Activated CD8-positive, alpha-beta memory T cell treated with anti-CD3 and anti-CD28 coated beads, Interleukin-2, amount 50 U/mL, for 24 hours (primary cell): ENCODE measurements at regions not wholly inside any gene's neighbourhood (a gene's known extent, or its start where the extent isn't known, plus 50 kb on each side); places are given as distances from the start of the nearest gene placed in this dataset.

Experiments used
- DNase-seq: peaks from one replicate; pipeline ENCODE4 v3.0.0-alpha.2; 2020; ENCODE audit errors: extremely low read depth

DNA sequence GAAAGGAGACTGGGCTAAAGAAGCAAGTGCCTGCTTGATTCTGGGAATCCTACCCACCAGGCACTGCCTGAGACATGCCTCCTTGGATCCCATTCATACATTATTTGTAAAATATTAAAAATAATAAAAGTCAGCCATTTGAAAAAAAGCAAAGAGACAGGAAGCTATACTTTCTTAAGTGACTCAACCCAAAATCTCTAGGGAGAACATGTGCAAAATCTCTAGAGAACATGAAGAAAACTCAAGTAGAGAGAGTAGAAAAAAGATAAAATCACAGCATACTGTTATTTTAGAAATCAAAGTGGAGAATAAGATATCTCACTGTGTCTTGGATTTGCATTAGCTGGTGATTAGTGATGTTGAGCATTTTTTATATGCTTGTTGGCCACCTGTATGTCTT is 197.2 kb upstream of the GGTLC1 start:
- DNase-seq = no peak

DNA sequence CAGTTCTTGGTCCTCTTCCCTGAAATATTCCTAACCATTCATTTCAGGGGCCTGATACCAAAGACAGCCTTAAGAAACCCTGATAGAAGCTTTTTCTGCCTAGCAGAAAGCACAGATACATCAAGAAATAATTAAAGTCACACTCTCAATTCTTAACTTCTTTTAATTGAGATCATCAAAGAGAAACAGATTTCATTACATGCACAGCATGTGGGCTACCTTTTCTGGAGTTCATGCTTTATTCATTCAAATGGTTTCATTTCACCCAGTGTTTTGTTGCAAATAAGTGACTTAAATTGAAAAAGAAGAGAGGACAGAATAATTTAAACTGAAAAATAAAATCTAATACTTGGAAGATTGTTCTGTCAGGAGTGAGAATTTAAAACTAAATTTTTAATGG is 192.6 kb upstream of the GGTLC1 start:
- no peak for DNase-seq

DNA sequence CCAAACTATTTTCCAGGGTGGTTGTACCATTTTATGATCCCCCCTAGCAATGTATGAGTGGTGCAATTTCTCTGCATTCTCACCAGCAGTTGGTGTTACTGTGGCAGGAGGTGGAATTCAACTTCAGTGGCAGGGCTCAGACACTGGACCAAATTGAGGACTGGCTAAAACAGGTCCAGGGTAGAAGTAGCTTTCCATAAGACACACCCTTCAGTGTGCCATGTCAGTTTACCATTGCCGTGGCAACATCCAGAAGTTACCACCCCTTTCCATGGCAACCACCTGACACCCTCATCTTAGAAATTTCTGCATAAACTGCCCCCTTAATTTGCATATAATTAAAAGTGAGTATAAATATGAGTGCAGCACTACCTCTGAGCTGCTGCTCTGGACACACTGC is 180.7 kb upstream of the GGTLC1 start:
- DNase-seq = no peak

DNA sequence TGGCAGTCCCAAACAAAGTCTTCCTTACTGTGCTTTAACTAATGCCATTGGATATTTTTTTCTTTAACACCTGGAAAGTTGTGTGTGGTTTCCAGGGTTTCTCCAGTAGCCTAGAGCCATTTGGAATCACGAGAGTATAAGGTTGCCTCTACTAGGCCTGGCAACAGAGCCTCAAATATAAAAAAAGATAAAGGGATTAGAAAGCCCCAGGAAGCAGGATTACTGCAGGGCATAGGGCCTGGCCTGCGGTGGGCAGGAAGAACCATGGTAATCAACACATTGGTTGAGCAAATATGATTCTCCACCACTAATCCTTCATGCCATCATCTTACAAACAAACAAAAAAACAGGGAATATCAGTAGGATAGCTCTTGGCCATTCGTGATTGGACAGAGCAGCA is 177.8 kb upstream of the GGTLC1 start:
- no peak for DNase-seq

DNA sequence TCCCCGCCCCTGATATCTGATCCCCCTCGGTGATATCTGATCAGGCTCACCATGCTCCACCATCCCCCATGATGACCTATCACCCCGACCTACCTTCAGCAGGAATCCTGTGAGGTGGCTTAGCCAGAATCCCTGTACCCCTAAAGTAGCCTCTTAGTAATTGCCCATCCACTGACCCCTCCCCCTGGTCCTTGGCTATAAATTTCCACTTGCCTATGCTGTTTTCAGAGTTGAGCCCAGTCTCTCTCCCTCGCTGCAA is 177.5 kb upstream of the GGTLC1 start:
- no peak for DNase-seq

DNA sequence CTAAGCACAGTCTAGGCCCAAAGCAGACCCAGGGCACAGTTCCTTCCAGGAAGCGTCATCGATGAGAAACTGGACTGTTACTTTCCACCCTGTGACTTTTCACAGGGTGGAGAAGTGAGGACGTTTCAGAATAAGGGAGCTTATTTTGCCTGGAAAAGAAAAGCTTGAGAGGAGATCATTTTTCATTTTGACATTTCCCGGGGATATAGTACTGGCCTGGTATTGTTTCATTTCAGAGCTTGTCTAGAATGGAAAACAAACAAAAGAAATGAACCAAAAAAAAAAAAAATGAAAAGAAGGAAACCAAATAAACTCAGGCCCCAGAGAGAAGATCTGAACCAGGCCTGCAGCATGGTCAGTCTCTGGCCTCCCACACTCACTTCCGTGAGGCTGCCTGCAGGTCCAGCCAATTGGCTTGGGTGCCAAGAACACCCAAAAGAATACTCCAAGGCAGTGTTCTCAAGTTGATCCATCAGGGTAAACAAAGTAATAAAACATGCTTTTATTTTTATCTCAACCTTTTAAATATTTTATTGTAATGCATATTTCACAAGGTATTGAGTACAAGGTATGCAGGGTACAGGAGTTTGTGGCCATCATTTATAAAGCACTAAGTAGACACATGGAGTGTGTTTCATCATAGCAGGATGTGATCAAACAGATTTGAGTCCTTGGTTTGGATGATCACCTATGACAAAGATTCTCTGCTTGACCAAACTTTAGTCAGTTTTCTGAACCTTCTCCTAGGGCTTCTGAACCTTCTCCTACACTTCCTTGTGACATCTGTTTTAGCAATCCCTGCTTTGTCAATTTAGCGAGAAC is 176.9 kb upstream of the GGTLC1 start:
- DNase-seq = no peak

DNA sequence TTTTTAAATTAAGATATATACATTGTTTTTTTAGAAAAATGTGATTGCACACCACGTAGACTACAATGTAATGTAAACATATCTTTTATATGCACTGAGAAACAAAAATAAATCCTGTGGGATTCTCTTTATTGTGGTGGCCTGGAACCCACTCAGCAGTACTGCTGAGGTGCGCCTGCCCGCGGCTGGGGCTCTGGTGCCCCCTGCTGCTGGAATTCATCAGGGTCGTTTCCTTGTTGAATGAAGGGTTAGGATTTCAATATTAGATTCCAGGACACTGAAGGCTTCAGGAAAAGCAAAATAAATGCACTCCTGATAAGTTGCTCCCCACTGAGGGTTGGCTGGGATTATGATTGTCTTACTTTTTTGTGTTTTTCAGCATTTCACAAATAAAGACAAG is 175.8 kb upstream of the GGTLC1 start:
- no peak for DNase-seq

DNA sequence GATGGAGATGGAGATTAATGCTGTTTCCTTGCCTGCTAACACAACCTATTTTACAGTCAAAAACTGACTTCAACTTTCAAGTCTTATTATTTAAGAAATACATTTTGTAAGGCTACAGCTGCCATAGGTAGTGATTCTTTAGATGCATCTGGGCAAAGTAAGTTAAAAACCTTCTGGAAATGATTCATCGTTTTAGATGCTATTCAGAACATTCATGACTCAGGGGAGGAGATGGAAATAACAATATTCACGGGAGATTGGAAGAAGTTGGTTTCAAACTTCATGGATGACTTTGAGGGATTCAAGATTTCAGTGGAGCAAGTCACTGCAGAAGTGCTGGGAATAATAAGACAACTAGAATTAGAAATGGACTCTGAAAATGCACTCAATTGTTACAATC is 174.9 kb upstream of the GGTLC1 start:
- DNase-seq = no peak

DNA sequence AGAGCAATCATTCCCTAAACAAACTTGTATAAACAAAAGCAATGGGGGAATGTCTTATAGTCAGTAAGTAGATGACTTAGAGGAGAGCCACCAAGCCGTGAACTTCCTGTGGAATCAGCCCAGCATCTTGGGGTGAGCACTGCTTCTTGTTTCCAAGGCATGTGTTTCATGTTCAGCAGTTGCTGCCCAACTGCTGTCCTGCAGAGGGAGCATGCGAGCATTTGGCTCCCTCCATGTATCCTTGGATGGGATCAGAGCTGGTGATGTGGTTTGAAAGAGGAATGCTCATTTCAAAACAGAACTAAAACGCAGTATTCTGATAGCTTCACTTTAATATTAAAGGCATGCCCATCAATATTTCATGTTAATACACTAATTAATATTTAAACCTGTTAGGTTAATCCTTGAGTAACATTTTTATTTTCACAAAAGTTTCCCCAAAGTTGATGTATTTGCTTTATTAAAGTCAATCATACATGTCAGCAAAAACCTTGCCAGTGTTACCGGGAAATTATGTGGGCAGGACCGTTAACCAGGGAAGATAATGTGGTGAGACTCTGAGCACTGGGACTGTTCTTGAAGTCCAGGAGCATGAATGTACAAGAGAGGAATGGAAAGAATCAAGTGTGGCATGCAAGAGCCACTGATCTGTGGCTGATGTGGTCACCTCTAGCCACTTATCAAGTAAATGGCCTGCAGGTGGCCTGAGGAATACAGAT is 172.1 kb upstream of the GGTLC1 start:
- no peak for DNase-seq

DNA sequence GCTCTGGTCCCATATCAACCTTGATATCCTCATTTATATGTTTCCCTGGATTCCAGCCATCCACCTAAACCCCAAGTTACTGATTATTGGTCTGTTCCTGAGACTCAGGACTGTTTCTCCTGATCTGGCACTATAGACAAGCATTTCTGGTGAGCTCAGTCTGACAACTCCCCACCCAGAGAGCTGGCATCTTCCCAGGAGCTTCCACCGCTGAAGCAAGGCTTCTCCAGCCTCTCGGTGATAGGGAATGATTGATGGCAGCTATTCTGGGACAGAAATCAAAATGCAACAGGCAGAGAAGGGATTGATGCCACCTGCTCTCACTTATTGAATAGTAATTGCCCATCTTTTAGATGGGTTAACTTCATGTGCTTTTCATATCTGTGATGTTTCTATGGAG is 169.7 kb upstream of the GGTLC1 start:
- no peak for DNase-seq

DNA sequence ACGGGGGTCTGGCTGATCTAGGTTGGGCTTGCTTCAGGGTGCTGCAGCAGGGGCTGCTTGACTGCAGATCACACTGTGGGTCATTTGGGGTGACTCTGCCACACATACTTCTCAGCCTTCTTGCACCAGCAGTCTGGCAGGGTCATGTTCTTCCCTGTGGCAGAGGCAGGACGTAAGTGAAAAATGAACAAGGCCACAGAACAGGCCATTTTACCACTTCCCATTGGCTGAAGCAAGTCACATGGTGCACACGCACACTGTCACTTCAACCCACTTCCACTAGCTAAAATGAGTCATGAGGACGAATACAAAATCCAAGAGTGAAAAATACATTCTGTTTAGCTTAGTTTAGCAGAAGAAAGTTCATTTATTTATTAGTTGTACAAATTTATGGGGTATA is 168.6 kb upstream of the GGTLC1 start:
- no peak for DNase-seq

DNA sequence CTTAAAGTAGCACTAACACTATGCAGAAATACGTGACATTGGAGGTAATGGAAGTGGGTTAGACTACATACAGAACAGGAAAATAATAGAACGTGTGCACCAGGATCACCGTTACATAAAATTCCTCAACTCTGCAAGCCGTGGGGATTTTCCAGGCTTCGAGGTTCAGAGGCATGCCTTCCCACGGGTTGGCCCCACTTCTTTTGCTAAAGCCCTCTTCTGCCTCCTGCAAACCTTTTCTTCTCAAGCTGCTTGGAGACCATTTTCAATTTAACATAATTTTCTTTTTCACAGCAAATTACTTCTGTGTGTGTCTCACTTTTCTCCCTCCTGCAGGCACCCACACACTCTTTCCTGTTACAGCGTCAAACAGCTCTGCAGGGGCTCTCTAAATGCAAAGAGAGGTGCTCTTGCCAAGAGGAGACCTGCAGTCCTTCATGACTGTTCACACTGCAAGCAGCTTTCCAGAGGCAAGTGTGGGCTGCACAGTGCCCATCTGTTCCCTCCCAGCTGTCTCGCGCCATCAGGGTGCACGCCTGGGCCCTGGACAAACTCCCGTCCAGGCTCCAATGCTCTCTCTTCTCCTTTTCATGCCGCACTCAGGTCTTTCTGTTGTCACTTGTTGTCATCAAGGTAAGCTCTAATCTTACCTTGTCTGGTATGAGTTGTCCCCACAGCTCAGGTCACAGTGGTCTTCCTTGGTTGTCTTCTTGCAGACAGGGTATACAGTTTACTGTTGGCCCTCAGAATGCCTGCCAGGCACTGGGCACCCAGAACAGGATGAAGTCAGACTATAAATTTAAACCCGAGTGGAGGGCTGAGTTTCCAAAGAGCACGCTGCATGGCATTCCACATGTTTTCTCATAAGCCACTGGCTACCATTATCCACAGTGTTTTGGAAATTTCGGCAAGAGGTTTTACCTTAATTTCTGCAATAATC is 164.8 kb upstream of the GGTLC1 start:
- DNase-seq = no peak

DNA sequence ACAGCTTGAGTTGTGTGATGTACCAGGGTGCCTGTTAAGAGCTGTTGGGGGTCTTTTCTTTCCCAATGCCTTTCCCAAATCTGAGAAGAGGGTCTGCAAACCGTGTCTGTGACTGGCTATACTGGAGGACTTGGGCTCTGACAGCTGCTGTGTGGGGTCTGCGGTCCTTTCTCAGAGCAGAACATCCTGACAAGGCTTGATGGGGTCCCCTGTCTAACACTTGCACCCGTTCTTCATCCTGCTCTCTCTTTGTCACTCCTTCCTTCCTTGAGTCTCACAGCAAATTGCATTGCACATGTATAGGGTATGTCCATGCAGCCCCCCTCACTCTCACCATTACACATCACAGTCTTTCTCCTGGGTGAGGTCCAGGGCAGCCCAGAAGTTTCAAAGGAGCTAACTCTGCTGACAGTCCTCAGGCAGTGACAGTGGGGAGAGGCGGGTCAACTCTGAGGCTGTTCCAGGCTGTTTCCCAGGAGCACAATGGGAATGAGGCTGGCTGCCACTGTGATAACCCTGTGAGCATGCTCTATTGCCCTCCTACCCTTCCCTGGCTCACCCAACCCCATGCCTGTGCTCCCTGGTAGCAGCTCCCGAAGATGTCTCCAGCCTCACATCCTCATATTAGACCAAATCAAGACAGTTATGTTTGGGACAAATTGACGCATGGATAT is 163.2 kb upstream of the GGTLC1 start:
- DNase-seq = no peak

DNA sequence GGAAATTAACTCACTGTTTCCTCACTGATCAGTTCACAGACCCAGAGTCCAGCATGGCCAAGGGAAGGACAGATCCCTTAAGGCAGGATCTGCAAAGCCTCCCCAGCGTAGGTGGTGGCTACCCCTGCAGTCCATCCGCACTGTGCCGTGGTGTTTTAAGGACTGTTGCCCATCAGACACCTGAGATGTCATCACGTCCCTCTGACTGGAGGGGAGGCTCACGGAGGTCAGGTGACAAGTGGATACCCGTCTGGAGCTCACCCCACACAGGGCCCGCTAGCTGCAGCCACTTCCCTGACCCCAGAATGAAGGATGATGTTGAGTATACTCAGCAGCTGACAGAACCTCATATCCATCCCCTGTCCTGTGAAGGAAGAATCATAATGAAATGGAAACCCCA is 161.8 kb upstream of the GGTLC1 start:
- DNase-seq = no peak

DNA sequence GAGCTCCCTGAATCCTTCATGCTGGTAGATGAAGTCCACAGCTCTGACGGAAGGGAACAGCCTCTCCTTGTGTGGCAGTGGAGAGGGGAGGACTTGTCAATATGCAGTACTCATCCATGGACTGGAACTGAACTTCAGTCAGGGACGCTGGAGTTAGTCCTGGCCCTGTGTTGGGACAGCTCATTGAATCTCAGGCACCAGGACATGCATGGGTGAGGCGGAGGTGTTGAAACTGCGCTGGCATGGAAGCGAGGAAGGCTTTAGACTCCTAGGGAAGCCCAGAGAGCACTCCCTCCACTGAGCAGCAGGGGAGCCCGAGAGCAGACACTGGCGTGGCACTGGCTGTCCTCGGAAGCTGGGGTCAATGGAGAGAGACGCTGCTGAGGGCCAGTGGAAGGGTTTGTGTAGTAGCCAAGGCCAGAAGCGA is 161.3 kb upstream of the GGTLC1 start:
- DNase-seq = no peak

DNA sequence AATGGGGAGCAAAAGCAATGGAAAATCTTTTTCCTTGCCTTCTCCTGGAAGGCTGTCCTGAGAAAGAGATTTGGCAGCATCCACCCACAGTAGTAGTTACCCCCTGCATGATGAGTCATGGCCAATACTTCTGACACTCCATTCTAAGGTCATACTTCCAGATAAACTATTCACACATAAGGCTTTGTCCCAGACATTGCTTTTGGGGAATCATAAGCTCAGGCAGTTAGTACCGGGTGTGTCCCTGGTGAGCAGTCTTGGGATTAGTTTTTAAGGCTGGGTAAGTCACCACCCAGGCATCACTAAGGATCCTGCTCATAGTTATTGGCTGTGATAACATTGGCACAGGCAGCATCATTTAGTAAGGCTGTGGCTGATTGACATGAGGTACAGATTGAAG is 160.6 kb upstream of the GGTLC1 start:
- no peak for DNase-seq

DNA sequence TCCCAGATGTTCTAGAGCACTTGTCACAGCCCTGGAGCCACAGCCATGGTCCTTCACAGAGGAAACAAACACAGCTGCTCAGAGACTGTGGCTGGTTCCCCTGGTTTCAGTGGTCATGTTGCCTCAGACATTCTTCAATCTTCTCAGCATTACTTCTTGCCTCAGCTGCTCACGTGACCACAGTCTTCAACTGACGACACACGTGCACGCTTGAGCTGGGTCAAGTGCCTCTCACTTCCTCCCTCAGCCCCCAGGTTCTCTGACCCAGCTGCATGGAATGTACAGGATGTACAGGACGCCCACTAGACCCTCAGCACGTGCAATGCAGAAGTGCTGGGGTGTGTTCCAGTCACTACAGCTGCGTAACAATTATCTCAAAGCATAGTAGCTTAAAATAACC is 159.8 kb upstream of the GGTLC1 start:
- no peak for DNase-seq

DNA sequence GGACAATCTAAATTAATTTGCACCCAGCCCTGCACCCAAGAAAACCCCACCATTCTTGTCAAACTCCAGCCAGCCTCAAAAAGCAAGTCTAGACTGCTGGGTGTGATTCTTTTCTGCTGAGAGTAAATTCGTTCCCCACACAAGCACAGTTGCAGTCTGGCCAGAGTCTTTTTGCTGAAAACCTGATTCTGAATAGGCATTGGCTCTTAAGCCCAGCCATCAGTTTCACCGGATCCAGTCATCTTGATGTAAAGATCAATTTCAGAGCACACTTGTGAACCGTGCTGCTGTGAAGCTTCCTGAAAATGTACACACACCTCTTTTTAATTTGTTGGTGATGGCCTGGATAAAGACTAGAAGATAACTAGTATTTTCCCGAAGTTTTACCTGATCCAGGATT is 159.4 kb upstream of the GGTLC1 start:
- DNase-seq = no peak

DNA sequence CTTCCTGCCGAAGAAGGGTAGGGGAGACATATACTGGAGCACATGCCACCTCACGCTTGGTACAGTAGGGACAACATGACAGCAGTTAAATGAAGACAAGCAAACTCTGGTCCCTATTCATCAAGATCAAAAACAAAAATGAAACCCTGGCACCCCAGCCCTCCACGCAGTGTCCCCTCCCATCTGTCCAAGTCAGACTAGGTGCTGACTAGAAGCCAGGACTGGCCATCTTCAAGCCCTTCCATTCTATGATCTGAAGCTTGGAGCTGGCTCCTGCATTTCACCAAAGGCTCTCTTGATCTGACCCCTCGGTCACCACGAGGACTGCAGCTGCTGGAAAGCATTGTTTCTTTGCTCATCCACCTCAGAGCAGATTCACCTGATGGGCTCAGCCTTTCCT is 158.9 kb upstream of the GGTLC1 start:
- no peak for DNase-seq

DNA sequence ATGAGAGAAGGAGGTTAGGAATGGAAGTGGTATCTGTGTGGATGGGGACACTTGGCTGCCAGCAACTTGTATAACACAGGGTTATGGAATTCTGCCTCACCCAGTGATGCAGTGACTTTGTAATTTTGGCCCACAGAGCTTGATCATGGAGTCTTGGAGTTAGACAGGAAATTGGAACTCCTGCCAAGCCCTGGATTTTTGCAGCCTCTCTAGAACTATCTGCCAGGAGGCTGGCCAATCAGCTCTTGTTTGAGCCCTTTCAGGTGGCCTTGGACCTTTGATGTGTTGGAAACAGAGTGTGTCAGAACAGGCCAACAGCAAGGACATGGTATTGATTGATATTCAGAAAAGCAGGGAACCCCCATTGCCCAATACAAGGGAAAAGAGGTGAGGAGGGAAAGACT is 157.7 kb upstream of the GGTLC1 start:
- DNase-seq = no peak

DNA sequence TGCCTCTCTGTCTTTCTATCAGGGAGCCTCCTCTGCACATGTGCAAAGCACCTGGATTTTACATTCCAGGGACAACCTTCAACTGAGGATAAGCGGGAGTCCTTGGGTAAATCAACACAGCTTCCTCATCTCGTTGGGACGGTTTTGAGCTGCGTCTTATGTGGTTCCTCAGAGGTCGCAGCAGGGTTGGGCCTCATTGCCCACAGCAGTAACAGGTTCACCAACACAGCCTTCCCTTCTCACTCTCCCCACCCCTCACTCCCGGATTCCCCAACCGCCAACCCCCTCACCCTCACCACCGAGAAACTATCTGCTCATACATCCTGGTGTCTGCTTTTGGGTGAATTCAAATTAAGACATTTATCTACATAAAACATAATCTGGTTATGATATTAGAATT is 155.8 kb upstream of the GGTLC1 start:
- DNase-seq = no peak

DNA sequence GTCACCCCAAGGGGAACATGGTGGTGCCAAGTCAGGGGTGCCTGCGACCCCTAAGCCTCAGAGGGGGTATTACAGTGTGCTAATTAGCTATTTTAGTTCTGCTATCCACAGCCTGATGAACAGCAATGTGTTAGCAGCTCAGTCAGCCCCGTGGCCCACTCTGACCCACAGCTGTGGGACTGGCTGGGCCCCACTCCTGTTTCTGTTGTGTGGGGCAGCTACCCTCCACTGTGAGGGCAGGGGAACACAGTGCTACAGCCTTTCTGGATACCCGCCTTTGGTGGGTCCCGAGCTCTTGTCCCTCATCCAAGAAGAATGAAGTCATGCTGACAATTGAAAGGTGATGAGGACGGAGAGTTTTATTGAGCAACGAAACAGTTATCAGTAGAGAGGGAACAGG is 152.5 kb upstream of the GGTLC1 start:
- DNase-seq = no peak
